ENCODE measurements at regions not wholly inside any gene's neighbourhood (a gene's known extent, or its start where the extent isn't known, plus 50 kb on each side); places are given as distances from the start of the nearest gene placed in this dataset.

DNA sequence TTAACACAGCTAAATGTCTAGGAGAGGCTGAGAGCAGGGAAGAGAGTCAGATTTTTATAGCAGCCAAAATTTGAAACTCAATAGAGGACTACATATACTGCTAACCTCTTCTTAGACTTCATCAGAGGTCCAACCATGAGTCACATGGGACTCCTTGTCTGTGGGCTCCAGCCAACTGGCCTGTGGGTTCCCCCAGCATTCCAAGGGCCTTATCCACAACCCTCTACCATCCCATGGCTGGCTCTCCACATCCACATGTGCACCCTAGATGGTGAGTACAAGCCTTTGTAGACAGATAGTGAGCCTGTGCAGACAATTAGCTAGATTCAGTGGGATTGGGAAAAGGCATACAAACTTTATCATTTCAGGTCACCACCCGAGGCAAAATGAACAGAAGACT, 901.9 kb upstream of the ZEB2 start:
- H3K9me3 ChIP-seq (ENCODE audit: control extremely low read depth in 1 of 3, control insufficient read depth in 2 of 3, insufficient read depth in 1 of 3, low read length in 2 of 3): peaks cover 4 to 27% (median 11%) of the 10 kb centered on the region in 3 donors
- H3K4me1 ChIP-seq (ENCODE audit: control insufficient read depth in 2 of 2, insufficient read depth in 2 of 2, low read length in 2 of 2): peaks cover 0 to 4% of the 10 kb centered on the region in 2 donors
- intact Hi-C loops (cut with micrococcal nuclease): no loop called here
- Mint-ChIP-seq H3K4me1 (peaks cover 8% of the 10 kb centered on the region), H3K27me3 (no peaks in the 10 kb centered on the region), H3K27ac (no peak overlapping the region), H3K9me3 (ENCODE audit: insufficient read depth) (peaks cover 12% of the 10 kb centered on the region), H3K4me3 (no peak overlapping the region)
- H4K20me1 ChIP-seq (ENCODE audit: control insufficient read depth, insufficient read depth, low read length, poor library complexity, severe bottlenecking): no peaks in the 10 kb centered on the region
- no peak overlapping the region for H3K4me3 ChIP-seq (ENCODE audit: control extremely low read depth in 1 of 5, extremely low read depth in 1 of 5, insufficient read depth in 1 of 5, low read depth in 2 of 5, low read length in 4 of 5)
- TF ChIP-seq, protein P1, sequence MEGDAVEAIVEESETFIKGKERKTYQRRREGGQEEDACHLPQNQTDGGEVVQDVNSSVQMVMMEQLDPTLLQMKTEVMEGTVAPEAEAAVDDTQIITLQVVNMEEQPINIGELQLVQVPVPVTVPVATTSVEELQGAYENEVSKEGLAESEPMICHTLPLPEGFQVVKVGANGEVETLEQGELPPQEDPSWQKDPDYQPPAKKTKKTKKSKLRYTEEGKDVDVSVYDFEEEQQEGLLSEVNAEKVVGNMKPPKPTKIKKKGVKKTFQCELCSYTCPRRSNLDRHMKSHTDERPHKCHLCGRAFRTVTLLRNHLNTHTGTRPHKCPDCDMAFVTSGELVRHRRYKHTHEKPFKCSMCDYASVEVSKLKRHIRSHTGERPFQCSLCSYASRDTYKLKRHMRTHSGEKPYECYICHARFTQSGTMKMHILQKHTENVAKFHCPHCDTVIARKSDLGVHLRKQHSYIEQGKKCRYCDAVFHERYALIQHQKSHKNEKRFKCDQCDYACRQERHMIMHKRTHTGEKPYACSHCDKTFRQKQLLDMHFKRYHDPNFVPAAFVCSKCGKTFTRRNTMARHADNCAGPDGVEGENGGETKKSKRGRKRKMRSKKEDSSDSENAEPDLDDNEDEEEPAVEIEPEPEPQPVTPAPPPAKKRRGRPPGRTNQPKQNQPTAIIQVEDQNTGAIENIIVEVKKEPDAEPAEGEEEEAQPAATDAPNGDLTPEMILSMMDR (IDR thresholded peaks at IDR 0.05): no peak
- no peak for TF ChIP-seq EZH2 (IDR thresholded peaks at IDR 0.05; ENCODE audit: borderline replicate concordance, insufficient read depth, low read depth, low read length, poor library complexity, severe bottlenecking)
- H3K27ac ChIP-seq (ENCODE audit: low read length in 2 of 2): no peak overlapping the region
- DNase-seq (no peak), ATAC-seq (ENCODE audit: low read depth) (no peak)
- WGBS (ENCODE audit: insufficient coverage): no CpG with 5 or more reads among the region's 1 CpG
- peaks cover 0 to 4% (median 0%) of the 10 kb centered on the region in 4 experiments for H3K27me3 ChIP-seq (replicated peaks in 1 of 4; ENCODE audit: control extremely low read depth in 1 of 4, control insufficient read depth in 3 of 4, insufficient read depth in 4 of 4, low read length in 3 of 4)
- CTCF ChIA-PET: no interaction called here
- no peak overlapping the region for H3K9ac ChIP-seq (ENCODE audit: low read length)
- no peak overlapping the region for H3K4me2 ChIP-seq (replicated peaks; ENCODE audit: low read depth, low read length, poor library complexity, severe bottlenecking)
- H2AFZ ChIP-seq (ENCODE audit: insufficient read depth, low read depth, low read length, poor library complexity, severe bottlenecking): no peak overlapping the region
- H3K36me3 ChIP-seq (replicated peaks in 1 of 2; ENCODE audit: control extremely low read depth in 1 of 2, control insufficient read depth in 1 of 2, extremely low read depth in 1 of 2, insufficient read depth in 2 of 2, low read length in 1 of 2): no peaks in the 10 kb centered on the region
- H3K79me2 ChIP-seq (ENCODE audit: control insufficient read depth, insufficient read depth, low read length): no peaks in the 10 kb centered on the region
- POLR2A ChIA-PET: no interaction called here

DNA sequence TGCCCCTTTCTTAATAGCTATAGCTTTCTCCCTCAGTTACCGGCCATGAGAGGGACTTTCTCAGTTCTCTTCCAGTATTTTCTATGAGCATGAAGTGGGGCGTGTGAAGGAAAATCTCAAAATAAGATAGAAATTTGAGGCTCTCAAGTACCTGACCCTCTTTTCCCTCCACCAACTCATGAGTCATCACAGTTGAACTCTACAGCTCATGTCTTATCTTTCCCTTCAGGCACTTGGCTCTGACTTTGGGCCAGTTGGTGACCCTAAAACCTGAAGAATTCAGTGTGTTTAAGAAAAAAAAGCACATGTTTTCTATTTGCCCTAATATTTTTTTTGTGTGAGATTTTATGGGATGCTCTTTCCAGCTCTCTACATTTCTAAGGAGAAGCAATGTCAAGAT, 896.7 kb upstream of the ZEB2 start:
- no peaks in the 10 kb centered on the region for H3K27me3 Mint-ChIP-seq
- H3K27ac Mint-ChIP-seq: no peak overlapping the region
- H3K4me1 Mint-ChIP-seq: peaks cover 34% of the 10 kb centered on the region
- Histone ChIP-seq H3K27ac (ENCODE audit: low read length in 2 of 2) (no peak overlapping the region), H4K20me1 (ENCODE audit: control insufficient read depth, insufficient read depth, low read length, poor library complexity, severe bottlenecking) (no peaks in the 10 kb centered on the region), H3K9me3 (ENCODE audit: control extremely low read depth in 1 of 3, control insufficient read depth in 2 of 3, insufficient read depth in 1 of 3, low read length in 2 of 3) (peaks cover 10 to 14% (median 11%) of the 10 kb centered on the region in 3 donors), H3K79me2 (ENCODE audit: control insufficient read depth, insufficient read depth, low read length) (no peaks in the 10 kb centered on the region), H3K4me1 (ENCODE audit: control insufficient read depth in 2 of 2, insufficient read depth in 2 of 2, low read length in 2 of 2) (peaks cover 18 to 19% of the 10 kb centered on the region in 2 donors), H3K9ac (ENCODE audit: low read length) (no peak overlapping the region), H3K27me3 (replicated peaks in 1 of 4; ENCODE audit: control extremely low read depth in 1 of 4, control insufficient read depth in 3 of 4, insufficient read depth in 4 of 4, low read length in 3 of 4) (no peaks in the 10 kb centered on the region), H3K36me3 (replicated peaks in 1 of 2; ENCODE audit: control extremely low read depth in 1 of 2, control insufficient read depth in 1 of 2, extremely low read depth in 1 of 2, insufficient read depth in 2 of 2, low read length in 1 of 2) (no peaks in the 10 kb centered on the region), H2AFZ (ENCODE audit: insufficient read depth, low read depth, low read length, poor library complexity, severe bottlenecking) (no peak overlapping the region), H3K4me2 (replicated peaks; ENCODE audit: low read depth, low read length, poor library complexity, severe bottlenecking) (no peak overlapping the region), H3K4me3 (ENCODE audit: control extremely low read depth in 1 of 5, extremely low read depth in 1 of 5, insufficient read depth in 1 of 5, low read depth in 2 of 5, low read length in 4 of 5) (no peak overlapping the region)
- H3K9me3 Mint-ChIP-seq (ENCODE audit: insufficient read depth): peaks cover 8% of the 10 kb centered on the region
- DNase-seq (no peak), ATAC-seq (ENCODE audit: low read depth) (no peak)
- WGBS (ENCODE audit: insufficient coverage): no CpG with 5 or more reads among the region's 2 CpGs
- no peak for TF ChIP-seq EZH2 (IDR thresholded peaks at IDR 0.05; ENCODE audit: borderline replicate concordance, insufficient read depth, low read depth, low read length, poor library complexity, severe bottlenecking)
- TF ChIP-seq, protein P1 (IDR thresholded peaks at IDR 0.05): no peak
- ChIA-PET CTCF (no interaction called here), POLR2A (no interaction called here)
- intact Hi-C loops (cut with micrococcal nuclease): no loop called here
- H3K4me3 Mint-ChIP-seq: no peak overlapping the region
